Kidney epithelial cell (primary cell): ENCODE measurements at regions not wholly inside any gene's neighbourhood (a gene's known extent, or its start where the extent isn't known, plus 50 kb on each side); places are given as distances from the start of the nearest gene placed in this dataset.

ENCODE experiments used
- DNase-seq: peaks from one replicate; pipeline ENCODE4 v3.0.0-alpha.2; 2010; ENCODE audit warnings: low read depth
- H3K27me3 ChIP-seq: 2 replicates; pipeline ENCODE4 v1.6.0; 2011; ENCODE audit warnings: low read length; ENCODE audit not compliant: control insufficient read depth, insufficient read depth
- H3K36me3 ChIP-seq: 2 replicates; pipeline ENCODE4 v1.5.1; 2011; ENCODE audit warnings: low read length; ENCODE audit not compliant: control insufficient read depth, insufficient read depth
- H3K4me3 ChIP-seq: 2 replicates; pipeline ENCODE4 v1.5.1; 2011; ENCODE audit warnings: low read depth, mild to moderate bottlenecking, control low read depth, low read length
- CTCF ChIP-seq: IDR thresholded peaks from 2 replicates; pipeline ENCODE4 v1.5.1; 2011; ENCODE audit warnings: mild to moderate bottlenecking, moderate library complexity, low read length, control low read depth, inconsistent platforms; ENCODE audit not compliant: insufficient read depth, poor library complexity, severe bottlenecking

- no peak overlapping the region for H3K4me3 ChIP-seq
Observed at GRCh38 chr6:146898069-146898887, 299.5 kb downstream of the ADGB start.

GRCh38 chr6:146898888-146899227 is 300.1 kb downstream of the ADGB start:
- no peak overlapping the region for H3K4me3 ChIP-seq
- DNase-seq = no peak
- no peak for TF ChIP-seq CTCF
- no peaks in the 10 kb centered on the region for H3K36me3 ChIP-seq
- H3K27me3 ChIP-seq = no peaks in the 10 kb centered on the region

More at GRCh38 chr6:146898069-146898887, 299.5 kb downstream of the ADGB start:
- no peak for TF ChIP-seq CTCF
- DNase-seq = no peak
- Histone ChIP-seq H3K36me3 (no peaks in the 10 kb centered on the region), H3K27me3 (no peaks in the 10 kb centered on the region)

GRCh38 chr6:146901940-146902816 is 302.0 kb upstream of the STXBP5 start:
- H3K4me3 ChIP-seq = no peak overlapping the region

GRCh38 chr6:146902846-146903245 is 301.4 kb upstream of the STXBP5 start:
- no peak for DNase-seq
- H3K4me3 ChIP-seq = no peak overlapping the region
- TF ChIP-seq CTCF = no peak
- H3K27me3 ChIP-seq = no peaks in the 10 kb centered on the region
- no peaks in the 10 kb centered on the region for H3K36me3 ChIP-seq

More at GRCh38 chr6:146901940-146902816, 302.0 kb upstream of the STXBP5 start:
- no peak for TF ChIP-seq CTCF
- Histone ChIP-seq H3K27me3 (no peaks in the 10 kb centered on the region), H3K36me3 (no peaks in the 10 kb centered on the region)
- DNase-seq = no peak

- H3K4me3 ChIP-seq = no peak overlapping the region
- H3K36me3 ChIP-seq = no peaks in the 10 kb centered on the region
- H3K27me3 ChIP-seq = no peaks in the 10 kb centered on the region
- DNase-seq = no peak
- no peak for TF ChIP-seq CTCF
Observed at GRCh38 chr6:146903451-146903850, 300.8 kb upstream of the STXBP5 start.
